ENCODE measurements at regions not wholly inside any gene's neighbourhood (a gene's known extent, or its start where the extent isn't known, plus 50 kb on each side); places are given as distances from the start of the nearest gene placed in this dataset.

- Histone ChIP-seq H3K4me3 (no peak overlapping the region), H3K27me3 (no peaks in the 10 kb centered on the region), H3K4me1 (replicated peaks in 1 of 2) (no peaks in the 10 kb centered on the region), H3K36me3 (replicated peaks in 1 of 2) (no peaks in the 10 kb centered on the region), H3K9me3 (replicated peaks in 1 of 3) (no peaks in the 10 kb centered on the region), H3K27ac (no peak overlapping the region)
- no peak for DNase-seq
- intact Hi-C loops (cut with DNase I) = no loop called here
- 62 to 66% (median 63%) methylated on average over 3 of the region's 3 CpGs for WGBS, 4 donors
- TF ChIP-seq POLR2A (IDR thresholded peaks at IDR 0.05) (no peak), CTCF (IDR thresholded peaks at IDR 0.05) (no peak)
Measured at GRCh38 chr4:187016101-187016500, 292.4 kb upstream of the FAT1 start.

GRCh38 chr4:187017147-187017546 lies 293.5 kb upstream of the FAT1 start:
- Histone ChIP-seq H3K27me3 (no peaks in the 10 kb centered on the region), H3K36me3 (replicated peaks in 1 of 2) (no peaks in the 10 kb centered on the region), H3K9me3 (replicated peaks in 1 of 3) (no peaks in the 10 kb centered on the region), H3K27ac (no peak overlapping the region), H3K4me3 (no peak overlapping the region), H3K4me1 (replicated peaks in 1 of 2) (no peaks in the 10 kb centered on the region)
- DNase-seq = no peak
- 44 to 57% (median 53%) methylated on average over 3 of the region's 3 CpGs for WGBS, 4 donors
- intact Hi-C loops (cut with DNase I) = no loop called here
- TF ChIP-seq POLR2A (IDR thresholded peaks at IDR 0.05) = no peak
- no peak for TF ChIP-seq CTCF (IDR thresholded peaks at IDR 0.05)

DNA sequence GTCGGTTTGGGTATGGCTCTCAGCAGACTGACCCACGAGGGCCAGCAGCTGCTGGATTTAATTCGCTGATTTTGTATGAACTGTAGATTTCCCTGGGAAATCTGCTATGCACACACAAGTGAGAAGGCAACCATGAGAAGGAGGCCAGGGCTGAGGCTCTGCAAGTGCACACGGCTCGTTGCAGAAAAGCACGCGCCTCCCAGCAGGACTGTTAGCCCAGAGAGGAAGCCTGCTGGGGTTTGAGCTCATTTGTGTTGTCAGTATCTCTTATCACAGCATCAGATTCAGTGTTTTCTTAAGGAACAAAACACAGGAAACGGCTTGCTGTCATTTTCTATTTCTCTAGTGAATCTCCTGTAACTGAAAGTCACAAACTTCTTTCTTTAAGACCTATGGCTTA lies 296.2 kb upstream of the FAT1 start:
- H3K27ac ChIP-seq = no peak overlapping the region
- WGBS, 4 donors = 55 to 71% (median 63%) methylated on average over 8 of the region's 8 CpGs
- no peak overlapping the region for H3K4me3 ChIP-seq
- intact Hi-C loops (cut with DNase I) = no loop called here
- H3K9me3 ChIP-seq (replicated peaks in 1 of 3) = no peaks in the 10 kb centered on the region
- no peak for DNase-seq
- no peaks in the 10 kb centered on the region for H3K27me3 ChIP-seq
- H3K4me1 ChIP-seq (replicated peaks in 1 of 2) = no peaks in the 10 kb centered on the region
- no peak for TF ChIP-seq CTCF (IDR thresholded peaks at IDR 0.05)
- no peak for TF ChIP-seq POLR2A (IDR thresholded peaks at IDR 0.05)
- H3K36me3 ChIP-seq (replicated peaks in 1 of 2) = no peaks in the 10 kb centered on the region

GRCh38 chr4:187020676-187021075 lies 297.0 kb upstream of the FAT1 start:
- Histone ChIP-seq H3K4me3 (no peak overlapping the region), H3K27ac (no peak overlapping the region), H3K36me3 (replicated peaks in 1 of 2) (no peaks in the 10 kb centered on the region), H3K4me1 (replicated peaks in 1 of 2) (no peaks in the 10 kb centered on the region), H3K27me3 (no peaks in the 10 kb centered on the region), H3K9me3 (replicated peaks in 1 of 3) (no peaks in the 10 kb centered on the region)
- no peak for TF ChIP-seq CTCF (IDR thresholded peaks at IDR 0.05)
- no peak for TF ChIP-seq POLR2A (IDR thresholded peaks at IDR 0.05)
- no peak for DNase-seq
- intact Hi-C loops (cut with DNase I) = no loop called here
- WGBS, 4 donors = 77 to 88% (median 82%) methylated on average over 2 of the region's 2 CpGs
